Endometrial microvascular endothelial cells (primary cell): ENCODE measurements at regions not wholly inside any gene's neighbourhood (a gene's known extent, or its start where the extent isn't known, plus 50 kb on each side); places are given as distances from the start of the nearest gene placed in this dataset.

Experiments
- in situ Hi-C: cut with HindIII; loops from 2 replicates; pipeline ENCODE4 v1.10.0; 2017; ENCODE audit warnings: low sequenced_read_pairs, low pct_unique_long_range_greater_than_20kb; ENCODE audit errors: inconsistent ontology term

DNA sequence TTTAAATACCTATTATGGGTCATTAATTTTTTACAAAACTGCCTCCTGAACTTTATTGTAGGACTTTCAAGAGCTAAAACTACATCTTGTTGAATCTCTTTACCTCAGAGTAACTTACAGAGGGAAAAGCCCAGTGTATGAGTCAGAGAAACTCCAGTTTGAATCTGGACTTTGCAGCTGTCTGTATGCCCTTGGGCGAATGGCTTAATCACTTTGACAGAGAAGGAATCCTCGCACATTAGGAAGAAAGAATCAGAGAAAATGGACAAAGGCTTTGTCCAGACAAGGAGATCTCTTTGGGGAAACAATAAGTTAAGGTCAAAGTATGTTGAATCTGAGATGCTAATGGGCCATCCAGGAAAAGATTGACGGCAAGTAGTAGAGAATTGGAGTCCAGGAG, 484.2 kb upstream of the CELF2 start:
- in situ Hi-C loops = no loop called here

GRCh38 chr10:10538326-10538725, 479.3 kb upstream of the CELF2 start:
- in situ Hi-C loops = no loop called here

- in situ Hi-C loops = no loop called here
Observed at GRCh38 chr10:10540398-10540797, 477.3 kb upstream of the CELF2 start.

DNA sequence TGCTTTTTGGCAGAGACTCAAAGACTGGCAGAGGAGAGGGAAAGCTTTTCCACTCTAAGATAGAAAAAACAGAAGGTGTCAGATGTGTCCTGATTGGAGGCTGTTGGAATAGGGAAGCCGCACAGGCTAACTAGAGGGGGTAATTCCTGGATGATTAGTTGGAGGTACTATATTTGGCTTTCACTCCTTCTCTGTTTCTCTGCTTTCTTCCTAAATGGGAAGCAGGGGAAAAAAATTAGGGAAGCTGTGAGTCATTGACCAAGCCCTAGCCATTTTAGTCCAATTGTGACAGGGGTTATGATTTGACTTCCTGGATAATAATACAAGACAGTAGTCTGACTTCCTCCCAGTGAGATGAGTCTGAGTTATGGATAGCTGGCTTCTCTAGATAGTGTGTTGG, 475.2 kb upstream of the CELF2 start:
- in situ Hi-C loops = no loop called here

GRCh38 chr10:10544890-10545289, 472.8 kb upstream of the CELF2 start:
- in situ Hi-C loops = no loop called here

DNA sequence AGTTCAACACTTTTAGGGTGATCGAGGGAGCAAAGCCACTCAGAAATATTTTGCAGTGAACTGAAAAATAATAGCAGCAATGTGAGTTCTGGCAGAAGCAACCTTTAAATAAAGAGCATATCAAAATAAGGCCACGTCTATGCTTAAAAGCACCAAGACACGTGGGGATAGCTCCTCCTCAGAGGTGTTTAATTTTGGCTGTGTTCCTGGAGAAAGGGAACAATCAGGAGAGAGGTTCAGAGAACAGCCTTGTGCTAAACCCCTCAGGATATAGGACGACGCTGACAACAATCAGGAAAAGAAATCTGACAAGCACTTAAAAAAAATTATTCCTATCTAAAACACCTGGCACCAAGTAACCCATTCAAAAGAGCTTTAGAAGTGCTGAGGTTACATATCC, 471.9 kb upstream of the CELF2 start:
- in situ Hi-C loops = no loop called here

GRCh38 chr10:10551596-10552301, 465.9 kb upstream of the CELF2 start:
- in situ Hi-C loops = no loop called here

- in situ Hi-C loops = no loop called here
Observed at GRCh38 chr10:10552948-10553347, 464.7 kb upstream of the CELF2 start.

GRCh38 chr10:10564081-10564794, 453.4 kb upstream of the CELF2 start:
- in situ Hi-C loops = no loop called here

- in situ Hi-C loops = no loop called here
Observed at GRCh38 chr10:10576937-10577336, 440.7 kb upstream of the CELF2 start.

DNA sequence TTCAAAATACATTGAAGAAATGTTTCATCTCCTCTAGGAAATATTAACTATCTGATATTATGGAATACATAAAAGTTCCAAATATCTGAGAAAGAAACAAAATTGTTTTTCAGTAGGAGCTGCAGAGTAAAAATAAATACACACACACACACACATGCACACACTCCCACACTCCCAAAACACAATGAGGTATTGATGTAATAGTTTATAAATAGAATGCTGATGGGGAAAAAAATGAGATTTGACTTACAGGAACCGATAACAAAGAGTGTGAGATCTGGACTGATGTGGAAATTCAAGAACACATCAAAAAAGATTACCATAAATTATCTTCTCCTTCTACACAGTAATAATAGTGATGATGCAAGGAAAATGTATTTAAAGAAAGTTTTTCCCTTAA, 438.0 kb upstream of the CELF2 start:
- in situ Hi-C loops = no loop called here

DNA sequence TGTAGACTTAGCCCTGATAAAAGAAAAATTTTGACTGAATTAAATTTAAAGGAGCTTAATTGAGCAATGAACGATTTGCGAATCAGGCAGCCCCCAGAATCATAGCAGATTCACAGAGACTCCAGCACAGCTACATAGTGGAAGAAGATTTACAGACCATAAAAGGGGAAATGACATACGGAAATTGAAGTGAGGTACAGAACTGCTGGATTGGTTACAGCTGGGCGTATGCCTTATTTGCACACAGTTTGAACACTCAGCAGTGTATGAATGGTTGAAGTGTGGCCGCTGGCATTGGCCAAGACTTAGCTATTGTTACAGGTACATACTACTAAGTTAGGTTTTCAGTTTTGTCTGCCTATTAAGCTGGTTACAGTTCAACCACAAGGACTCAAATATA, 433.5 kb upstream of the CELF2 start:
- in situ Hi-C loops = no loop called here

DNA sequence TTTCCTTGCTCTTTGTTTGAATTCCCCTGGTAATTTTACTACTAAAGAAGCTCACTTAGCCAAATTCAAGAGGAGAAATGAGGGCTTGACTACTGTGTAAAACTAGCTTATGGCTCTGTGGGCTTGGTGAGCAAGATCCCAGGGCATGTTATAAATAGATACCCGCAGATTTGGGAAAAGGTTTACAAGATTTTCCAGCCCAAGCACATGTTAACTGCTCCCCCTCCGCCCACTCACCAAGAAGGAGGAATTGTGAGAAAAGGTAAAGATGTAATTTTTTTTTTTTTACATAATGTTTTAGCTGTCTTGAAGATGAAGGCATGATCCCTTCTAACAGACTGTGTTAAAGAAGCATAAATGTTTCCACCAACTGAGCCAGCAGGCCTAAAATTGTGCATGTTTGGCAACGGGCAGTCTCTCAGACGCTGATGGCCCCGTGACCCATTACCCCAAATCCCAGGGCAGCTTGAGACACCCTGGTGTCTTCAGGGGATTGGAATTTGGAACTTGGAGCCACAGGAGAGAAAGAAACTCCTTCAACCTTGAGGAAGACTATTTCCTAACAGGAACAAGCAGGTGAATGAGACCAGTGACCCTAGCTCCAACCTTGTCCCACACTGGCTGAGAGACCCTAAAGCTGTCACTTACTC, 429.8 kb upstream of the CELF2 start:
- in situ Hi-C loops = no loop called here

- in situ Hi-C loops = no loop called here
Observed at GRCh38 chr10:10589540-10590303, 427.9 kb upstream of the CELF2 start.

DNA sequence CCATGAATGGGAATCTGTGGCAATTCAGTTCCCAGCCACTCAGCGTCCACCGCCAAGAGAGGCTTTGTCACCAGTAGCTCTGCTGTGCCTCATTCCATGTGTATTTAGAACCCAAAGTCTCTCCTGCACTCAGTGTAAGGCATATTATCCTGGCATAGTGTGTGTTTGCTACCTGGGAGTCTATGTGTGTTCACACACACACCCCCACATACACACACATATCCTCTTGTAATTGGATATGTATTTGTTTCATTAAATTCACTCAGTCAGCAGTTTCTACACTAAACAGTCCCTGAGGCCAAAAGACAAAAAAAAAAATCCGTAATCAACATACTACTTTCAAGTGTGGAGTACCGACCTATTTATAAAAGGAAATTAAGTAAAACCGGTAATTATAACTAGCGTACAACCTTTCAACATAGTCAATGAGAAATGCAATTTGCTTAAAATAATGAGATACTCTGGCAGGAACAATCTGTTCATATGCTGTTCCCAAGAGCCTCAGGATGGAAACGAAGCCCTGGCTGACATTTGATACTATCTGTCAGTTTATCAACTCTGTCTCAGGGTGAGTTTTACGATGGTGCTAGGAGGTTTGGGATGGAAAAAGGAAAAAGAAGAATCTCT, 425.8 kb upstream of the CELF2 start:
- in situ Hi-C loops = no loop called here

GRCh38 chr10:10596256-10596655, 421.4 kb upstream of the CELF2 start:
- in situ Hi-C loops = no loop called here

DNA sequence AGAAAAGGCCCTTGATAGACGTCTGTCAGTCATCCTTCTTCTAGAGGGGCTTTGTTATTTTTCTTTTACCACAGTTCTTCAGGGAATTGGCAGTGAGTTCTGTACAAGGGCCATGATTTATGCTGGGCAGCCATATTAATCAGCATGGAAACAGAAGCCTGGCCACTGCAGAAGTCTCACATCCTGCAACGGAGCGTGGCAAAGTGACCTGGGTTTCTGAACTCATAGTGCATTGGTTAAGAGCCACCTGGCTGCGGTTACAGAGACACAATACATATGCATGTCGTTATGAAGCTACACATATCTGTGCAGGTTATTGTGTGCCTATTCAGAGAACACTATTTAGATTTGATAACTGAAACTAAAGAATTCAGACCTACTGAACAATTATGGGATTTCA, 419.4 kb upstream of the CELF2 start:
- in situ Hi-C loops = no loop called here

DNA sequence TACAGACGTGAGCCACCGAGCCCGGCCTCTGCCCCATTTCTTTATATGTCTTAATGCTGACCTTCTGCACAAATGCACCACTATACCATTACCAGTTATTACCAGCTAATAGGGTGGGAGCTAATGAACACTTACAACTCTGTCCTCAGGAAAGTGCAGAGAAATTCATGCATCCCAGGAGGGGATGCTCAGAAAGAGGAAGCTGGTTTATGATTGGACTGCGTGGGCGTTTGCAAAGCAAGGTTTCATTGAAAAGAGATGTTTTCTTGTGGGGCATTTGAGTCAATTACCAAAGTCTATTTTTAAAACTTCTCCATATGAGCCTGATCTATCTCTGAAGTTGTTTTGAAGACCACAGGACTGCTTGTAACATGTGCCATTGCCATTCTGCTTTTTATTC, 417.7 kb upstream of the CELF2 start:
- in situ Hi-C loops = no loop called here

GRCh38 chr10:10605551-10606081, 412.1 kb upstream of the CELF2 start:
- in situ Hi-C loops = no loop called here
